Suprapubic skin (tissue), 4 donors: ENCODE measurements at regions not wholly inside any gene's neighbourhood (a gene's known extent, or its start where the extent isn't known, plus 50 kb on each side); places are given as distances from the start of the nearest gene placed in this dataset.

Experiments
- DNase-seq, 2 donors: peaks; one replicate each; pipeline ENCODE4 v3.0.0-alpha.2; 2019; ENCODE audit warnings: low spot score in 2 of 2
- H3K27ac ChIP-seq: fragments of 200-600 bp; sonication (generic); one replicate; pipeline ENCODE4 v1.5.1; 2019
- H3K27me3 ChIP-seq: fragments of 200-600 bp; sonication (generic); one replicate; pipeline ENCODE4 v1.5.1; 2019
- H3K36me3 ChIP-seq: fragments of 200-600 bp; sonication (generic); one replicate; pipeline ENCODE4 v1.5.1; 2019
- H3K4me1 ChIP-seq: fragments of 200-600 bp; sonication (generic); one replicate; pipeline ENCODE4 v1.5.1; 2019
- H3K4me3 ChIP-seq: fragments of 200-600 bp; sonication (generic); one replicate; pipeline ENCODE4 v1.5.1; 2019; ENCODE audit warnings: mild to moderate bottlenecking
- H3K9me3 ChIP-seq: fragments of 200-600 bp; sonication (generic); one replicate; pipeline ENCODE4 v1.5.1; 2019
- EP300 ChIP-seq: sonication (generic); formaldehyde crosslinking; IDR thresholded peaks from one replicate; pipeline ENCODE4 v1.6.1; 2017; ENCODE audit warnings: antibody characterized with exemption
- POLR2A ChIP-seq, 2 donors: fragments of 450-650 bp; IDR thresholded peaks; one replicate each; pipeline ENCODE4 v1.6.1; 2017; ENCODE audit warnings: antibody characterized with exemption in 2 of 2, mild to moderate bottlenecking in 2 of 2, moderate library complexity in 2 of 2
- POLR2AphosphoS5 ChIP-seq, 3 donors: sonication (generic); formaldehyde crosslinking; IDR thresholded peaks; one replicate each; pipeline ENCODE4 v1.6.1; 2017; ENCODE audit warnings: antibody characterized with exemption in 3 of 3
- WGBS: methylation state at CpG from one replicate; pipeline ENCODE4 v1.1.5; 2018; 5-methylcytosine and 5-hydroxymethylcytosine counted together
- TF ChIP-seq, protein P1 (sequence below), 2 donors: fragments of 200-600 bp in 1 of 2; fragments of 450-650 bp in 1 of 2; sonication (generic) in 1 of 2; IDR thresholded peaks; one replicate each; pipeline ENCODE4 v1.5.1; 2016 to 2019; ENCODE audit warnings: antibody characterized with exemption in 2 of 2, mild to moderate bottlenecking in 1 of 2, moderate library complexity in 1 of 2

DNA sequence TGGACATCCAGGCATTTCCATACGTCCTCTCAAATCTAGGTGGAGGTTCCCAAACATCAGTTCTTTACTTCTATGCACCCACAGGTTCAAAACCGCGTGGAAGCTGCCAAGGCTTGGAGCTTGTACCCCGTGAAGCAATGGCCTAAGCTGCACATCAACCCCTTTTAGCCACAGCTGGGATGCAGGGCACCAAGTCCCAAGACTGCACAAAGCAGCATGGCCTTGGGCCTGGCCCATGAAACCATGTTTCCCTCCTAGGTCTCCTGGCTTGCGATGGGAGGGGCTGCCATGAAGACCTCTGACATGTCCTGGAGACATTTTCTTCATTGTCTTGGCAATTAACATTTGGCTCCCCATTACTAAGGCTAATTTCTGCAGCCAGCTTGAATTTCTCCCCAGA, 88.9 kb upstream of the CBLN4 start:
- H3K4me3 ChIP-seq: no peak overlapping the region
- no peaks in the 10 kb centered on the region for H3K9me3 ChIP-seq
- 91% methylated on average over 5 of the region's 5 CpGs for WGBS
- TF ChIP-seq, protein P1, sequence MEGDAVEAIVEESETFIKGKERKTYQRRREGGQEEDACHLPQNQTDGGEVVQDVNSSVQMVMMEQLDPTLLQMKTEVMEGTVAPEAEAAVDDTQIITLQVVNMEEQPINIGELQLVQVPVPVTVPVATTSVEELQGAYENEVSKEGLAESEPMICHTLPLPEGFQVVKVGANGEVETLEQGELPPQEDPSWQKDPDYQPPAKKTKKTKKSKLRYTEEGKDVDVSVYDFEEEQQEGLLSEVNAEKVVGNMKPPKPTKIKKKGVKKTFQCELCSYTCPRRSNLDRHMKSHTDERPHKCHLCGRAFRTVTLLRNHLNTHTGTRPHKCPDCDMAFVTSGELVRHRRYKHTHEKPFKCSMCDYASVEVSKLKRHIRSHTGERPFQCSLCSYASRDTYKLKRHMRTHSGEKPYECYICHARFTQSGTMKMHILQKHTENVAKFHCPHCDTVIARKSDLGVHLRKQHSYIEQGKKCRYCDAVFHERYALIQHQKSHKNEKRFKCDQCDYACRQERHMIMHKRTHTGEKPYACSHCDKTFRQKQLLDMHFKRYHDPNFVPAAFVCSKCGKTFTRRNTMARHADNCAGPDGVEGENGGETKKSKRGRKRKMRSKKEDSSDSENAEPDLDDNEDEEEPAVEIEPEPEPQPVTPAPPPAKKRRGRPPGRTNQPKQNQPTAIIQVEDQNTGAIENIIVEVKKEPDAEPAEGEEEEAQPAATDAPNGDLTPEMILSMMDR (IDR thresholded peaks at IDR 0.05): no peak
- TF ChIP-seq POLR2A (IDR thresholded peaks at IDR 0.05) (no peak), POLR2AphosphoS5 (IDR thresholded peaks at IDR 0.05) (no peak), EP300 (no peak)
- H3K4me1 ChIP-seq: no peaks in the 10 kb centered on the region
- no peak for DNase-seq
- no peaks in the 10 kb centered on the region for H3K36me3 ChIP-seq
- no peak overlapping the region for H3K27ac ChIP-seq
- H3K27me3 ChIP-seq: no peaks in the 10 kb centered on the region

DNA sequence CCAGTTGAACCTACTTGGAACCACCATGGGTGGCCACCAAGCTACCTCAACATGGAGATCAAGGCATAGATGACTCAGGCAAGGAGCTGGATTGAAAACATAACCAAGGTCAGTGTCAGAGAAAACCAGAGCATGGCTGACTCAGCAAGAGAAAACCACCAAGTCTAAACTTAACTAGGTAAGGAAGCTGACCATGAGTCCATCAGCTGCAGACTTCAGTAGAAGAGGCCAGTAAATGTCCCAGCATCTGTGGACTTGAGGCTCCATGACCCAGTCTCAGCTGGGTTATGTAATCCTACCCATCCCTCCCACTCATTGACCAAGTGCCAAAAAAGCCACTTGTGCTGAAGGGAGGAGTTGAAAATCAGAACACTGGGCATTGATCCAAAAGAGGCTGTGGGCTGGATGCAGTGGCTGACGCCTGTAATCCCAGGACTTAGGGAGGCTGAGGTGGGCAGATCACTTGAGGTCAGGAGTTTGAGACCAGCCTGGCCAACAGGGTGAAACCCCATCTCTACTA, 93.7 kb upstream of the CBLN4 start:
- Histone ChIP-seq H3K4me3 (no peak overlapping the region), H3K9me3 (no peaks in the 10 kb centered on the region), H3K27ac (no peak overlapping the region), H3K36me3 (no peaks in the 10 kb centered on the region), H3K27me3 (no peaks in the 10 kb centered on the region), H3K4me1 (no peaks in the 10 kb centered on the region)
- no peak for TF ChIP-seq POLR2AphosphoS5 (IDR thresholded peaks at IDR 0.05)
- no peak for TF ChIP-seq EP300
- no peak for TF ChIP-seq POLR2A (IDR thresholded peaks at IDR 0.05)
- TF ChIP-seq, protein P1 (IDR thresholded peaks at IDR 0.05): no peak
- no peak for DNase-seq
- 45% methylated on average over 1 of the region's 1 CpG for WGBS

DNA sequence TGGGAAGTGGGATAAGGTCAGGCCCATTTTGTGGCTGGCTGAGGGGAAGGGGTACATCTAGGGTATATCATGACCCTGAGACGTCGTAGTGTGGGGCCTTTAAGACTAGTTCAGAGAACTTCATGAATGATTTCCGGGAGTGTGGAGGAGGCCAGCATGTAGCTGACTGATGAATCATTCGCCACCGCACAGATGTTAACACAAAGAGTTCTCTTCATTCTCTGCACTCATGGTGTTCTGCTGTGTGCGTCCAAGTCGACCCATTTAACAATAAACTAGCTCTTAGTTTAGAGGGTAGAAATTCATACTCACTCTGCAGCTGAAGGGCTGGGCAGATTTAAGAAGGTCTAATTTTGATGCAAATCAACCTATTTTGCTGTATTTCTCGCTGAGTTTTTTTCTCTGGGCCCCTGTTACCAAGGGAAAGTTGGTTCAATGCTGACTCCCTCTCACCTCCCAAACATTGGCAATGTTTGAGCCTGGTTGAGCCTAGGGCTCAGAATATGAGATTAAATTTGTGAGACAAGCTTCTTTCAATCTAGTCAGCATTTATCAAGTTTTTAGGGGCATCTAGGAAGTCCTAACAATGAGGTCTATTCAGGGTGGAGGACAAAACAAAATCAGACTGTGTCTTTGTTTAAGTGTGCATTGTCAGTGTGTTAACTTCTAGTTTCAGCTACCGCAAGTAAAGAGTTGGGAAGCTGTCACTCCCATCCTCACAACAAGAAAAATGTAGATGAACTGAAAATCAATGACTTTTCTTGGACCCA, 106.8 kb upstream of the CBLN4 start:
- H3K4me3 ChIP-seq: no peak overlapping the region
- DNase-seq: no peak
- no peaks in the 10 kb centered on the region for H3K9me3 ChIP-seq
- WGBS: 81% methylated on average over 9 of the region's 9 CpGs
- H3K36me3 ChIP-seq: no peaks in the 10 kb centered on the region
- H3K27ac ChIP-seq: no peak overlapping the region
- no peak for TF ChIP-seq POLR2A (IDR thresholded peaks at IDR 0.05)
- TF ChIP-seq POLR2AphosphoS5 (IDR thresholded peaks at IDR 0.05): no peak
- TF ChIP-seq EP300: no peak
- TF ChIP-seq, protein P1 (IDR thresholded peaks at IDR 0.05): no peak
- no peaks in the 10 kb centered on the region for H3K27me3 ChIP-seq
- no peaks in the 10 kb centered on the region for H3K4me1 ChIP-seq

DNA sequence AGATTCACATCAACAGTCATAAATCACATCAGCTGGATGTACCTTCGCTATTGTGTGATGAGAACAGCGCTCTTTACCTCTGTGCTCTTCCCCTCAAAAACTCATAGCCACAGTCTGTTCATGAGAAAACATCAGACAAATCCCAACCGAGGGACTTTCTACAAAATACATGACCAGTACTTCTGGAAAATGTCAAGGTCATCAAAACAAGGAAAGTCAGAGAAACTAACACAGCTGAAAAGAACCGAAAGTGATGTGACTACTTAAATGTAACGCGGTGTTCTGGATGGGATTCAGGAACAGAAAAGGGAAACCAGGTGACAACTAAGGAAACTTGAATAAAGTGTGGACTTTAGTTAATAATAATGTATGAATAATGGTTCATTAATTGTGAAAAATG, 112.0 kb upstream of the CBLN4 start:
- no peak overlapping the region for H3K27ac ChIP-seq
- H3K27me3 ChIP-seq: no peaks in the 10 kb centered on the region
- TF ChIP-seq EP300 (no peak), POLR2AphosphoS5 (IDR thresholded peaks at IDR 0.05) (no peak), POLR2A (IDR thresholded peaks at IDR 0.05) (no peak)
- TF ChIP-seq, protein P1 (IDR thresholded peaks at IDR 0.05): no peak
- no peak overlapping the region for H3K4me3 ChIP-seq
- H3K36me3 ChIP-seq: no peaks in the 10 kb centered on the region
- no peaks in the 10 kb centered on the region for H3K9me3 ChIP-seq
- 71% methylated on average over 6 of the region's 6 CpGs for WGBS
- H3K4me1 ChIP-seq: no peaks in the 10 kb centered on the region
- no peak for DNase-seq

DNA sequence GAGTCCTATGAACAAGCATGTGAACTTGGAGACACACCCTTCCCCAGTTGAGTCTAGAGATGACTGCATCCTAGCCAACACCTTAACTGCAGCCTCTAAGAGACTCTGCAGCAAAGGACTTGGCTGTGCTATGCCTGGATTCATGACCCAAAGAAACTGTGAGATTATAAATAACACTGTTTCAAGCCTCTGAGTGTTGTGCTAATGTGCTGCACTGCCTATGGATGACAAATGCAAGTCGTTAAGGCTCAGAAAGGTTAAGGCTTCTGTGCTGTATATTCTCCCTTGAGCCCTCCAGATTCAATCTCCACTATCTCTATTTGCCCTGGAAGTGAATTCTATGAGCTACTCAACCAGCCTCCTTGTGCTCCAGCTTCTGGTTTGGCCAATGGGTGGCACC, 116.5 kb upstream of the CBLN4 start:
- Histone ChIP-seq H3K4me3 (no peak overlapping the region), H3K4me1 (no peaks in the 10 kb centered on the region), H3K27me3 (no peaks in the 10 kb centered on the region), H3K27ac (no peak overlapping the region), H3K9me3 (no peaks in the 10 kb centered on the region), H3K36me3 (no peaks in the 10 kb centered on the region)
- TF ChIP-seq EP300 (no peak), POLR2A (IDR thresholded peaks at IDR 0.05) (no peak), POLR2AphosphoS5 (IDR thresholded peaks at IDR 0.05) (no peak)
- TF ChIP-seq, protein P1 (IDR thresholded peaks at IDR 0.05): no peak
- no peak for DNase-seq
- WGBS: 75% methylated on average over 1 of the region's 1 CpG
